IMR-90 (cell line): ENCODE measurements at regions not wholly inside any gene's neighbourhood (a gene's known extent, or its start where the extent isn't known, plus 50 kb on each side); places are given as distances from the start of the nearest gene placed in this dataset.
A peak's percentile ranks its signal among the peaks of the same experiment; 100 is the strongest.

Experiments used
- ATAC-seq: fragments of 200-7000 bp; cut with Tn5 transposase; 2 replicates; pipeline ENCODE4 v1.9.1; 2020; ENCODE audit warnings: low read depth, mild to moderate bottlenecking, moderate library complexity
- BruUV-seq: library from RNA; stranded (reverse); fragments of 400-500 nt; replicated peaks from 2 replicates; lab custom pipeline; 2021; lab: Mats Ljungman, UMichigan
- CTCF ChIA-PET: fragments of 300-600 bp; formaldehyde crosslinking; extraction: SDS; loops from one replicate; lab custom pipeline; 2021; ENCODE audit warnings: antibody characterized with exemption; lab: Yijun Ruan, JAX
- POLR2A ChIA-PET: fragments of 300-600 bp; sonication (Branson Sonifier 250); formaldehyde crosslinking; loops from one replicate; lab custom pipeline; 2022; ENCODE audit warnings: antibody characterized with exemption; ENCODE audit not compliant: unreplicated experiment; lab: Charles Lee
- DNase-seq: peaks from one replicate; pipeline ENCODE4 v3.0.0; 2013
- H2AFZ ChIP-seq: replicated peaks from 2 replicates; pipeline ENCODE3; 2013; ENCODE audit warnings: low read length, mild to moderate bottlenecking; ENCODE audit not compliant: poor library complexity
- H2AK5ac ChIP-seq: 2 replicates; pipeline ENCODE4 v1.6.1; 2013; ENCODE audit warnings: low read depth, low read length, inconsistent platforms
- H2AK9ac ChIP-seq: replicated peaks from 2 replicates; pipeline ENCODE3; 2013; ENCODE audit warnings: mild to moderate bottlenecking, low read depth, low read length, moderate library complexity; ENCODE audit not compliant: poor library complexity
- H2BK120ac ChIP-seq: 2 replicates; pipeline ENCODE4 v1.6.1; 2013; ENCODE audit warnings: low read depth, low read length, inconsistent platforms
- H2BK15ac ChIP-seq: 3 replicates; pipeline ENCODE4 v1.6.1; 2013; ENCODE audit warnings: low read depth, low read length, inconsistent platforms
- H2BK20ac ChIP-seq: 2 replicates; pipeline ENCODE4 v1.6.1; 2013; ENCODE audit warnings: low read depth, mild to moderate bottlenecking, inconsistent platforms, low read length, moderate library complexity
- H2BK5ac ChIP-seq: 2 replicates; pipeline ENCODE4 v1.6.1; 2013; ENCODE audit warnings: mild to moderate bottlenecking, low read depth, low read length, inconsistent platforms; ENCODE audit not compliant: poor library complexity, severe bottlenecking
- H3K14ac ChIP-seq: replicated peaks from 2 replicates; pipeline ENCODE4 v1.6.1; 2013; ENCODE audit warnings: low read depth, low read length, inconsistent platforms
- H3K18ac ChIP-seq: 2 replicates; pipeline ENCODE4 v1.6.1; 2013; ENCODE audit warnings: low read depth, low read length, control low read depth
- H3K23ac ChIP-seq: 2 replicates; pipeline ENCODE4 v1.6.1; 2013; ENCODE audit warnings: low read depth, low read length, inconsistent platforms
- H3K27ac ChIP-seq: 2 replicates; pipeline ENCODE4 v1.5.1; 2013; ENCODE audit warnings: mild to moderate bottlenecking, control low read depth, low read length; ENCODE audit not compliant: insufficient read depth
- H3K27me3 ChIP-seq: 2 replicates; pipeline ENCODE4 v1.6.1; 2013; ENCODE audit warnings: low read length; ENCODE audit not compliant: control insufficient read depth, insufficient read depth
- H3K36me3 ChIP-seq: 2 replicates; pipeline ENCODE4 v1.6.1; 2013; ENCODE audit warnings: low read length, mixed read lengths; ENCODE audit not compliant: control insufficient read depth, insufficient read depth
- H3K4ac ChIP-seq: 2 replicates; pipeline ENCODE4 v1.6.1; 2013; ENCODE audit warnings: low read depth, low read length, inconsistent platforms
- H3K4me1 ChIP-seq: 2 replicates; pipeline ENCODE4 v1.6.1; 2013; ENCODE audit warnings: low read length, mixed read lengths; ENCODE audit not compliant: control insufficient read depth, insufficient read depth
- H3K4me2 ChIP-seq: 2 replicates; pipeline ENCODE4 v1.6.1; 2013; ENCODE audit warnings: low read depth, mild to moderate bottlenecking, control low read depth, low read length, moderate library complexity
- H3K4me3 ChIP-seq: 2 replicates; pipeline ENCODE4 v1.5.1; 2013; ENCODE audit warnings: low read depth, mild to moderate bottlenecking, control low read depth, low read length, moderate library complexity; ENCODE audit not compliant: insufficient read depth
- H3K56ac ChIP-seq: 2 replicates; pipeline ENCODE4 v1.6.1; 2013; ENCODE audit warnings: low read length, inconsistent platforms; ENCODE audit not compliant: insufficient read depth; ENCODE audit errors: extremely low read depth
- H3K79me1 ChIP-seq, 2 experiments: 2 replicates each; pipeline ENCODE4 v1.6.1; 2013; ENCODE audit warnings: low read length in 2 of 2, inconsistent platforms in 1 of 2, low read depth in 1 of 2
- H3K9ac ChIP-seq: 2 replicates; pipeline ENCODE4 v1.6.1; 2013; ENCODE audit warnings: low read depth, low read length, control low read depth
- H3K9me1 ChIP-seq: 2 replicates; pipeline ENCODE4 v1.6.1; 2013; ENCODE audit warnings: low read length, inconsistent platforms; ENCODE audit not compliant: insufficient read depth
- H3K9me3 ChIP-seq: 2 replicates; pipeline ENCODE4 v1.6.1; 2013; ENCODE audit warnings: low read length; ENCODE audit not compliant: control insufficient read depth, insufficient read depth
- H4K20me1 ChIP-seq: 2 replicates; pipeline ENCODE4 v1.6.1; 2013; ENCODE audit warnings: low read length, inconsistent platforms; ENCODE audit not compliant: insufficient read depth
- H4K5ac ChIP-seq: 2 replicates; pipeline ENCODE4 v1.6.1; 2013; ENCODE audit warnings: mild to moderate bottlenecking, low read depth, low read length, control low read depth
- H4K8ac ChIP-seq, 2 experiments: 2 replicates each; pipeline ENCODE4 v1.6.1; 2013; ENCODE audit warnings: low read depth in 2 of 2, low read length in 2 of 2, control low read depth in 1 of 2, inconsistent platforms in 1 of 2
- H4K91ac ChIP-seq: 2 replicates; pipeline ENCODE4 v1.6.1; 2013; ENCODE audit warnings: low read depth, low read length, inconsistent platforms; ENCODE audit not compliant: insufficient read depth
- CEBPB ChIP-seq: IDR thresholded peaks from 2 replicates; pipeline ENCODE4 v1.6.1; 2012; ENCODE audit warnings: low read depth, low read length, improper control_type of control experiment
- RCOR1 ChIP-seq: IDR thresholded peaks from 2 replicates; pipeline ENCODE4 v1.6.1; 2012; ENCODE audit warnings: mild to moderate bottlenecking, low read length, improper control_type of control experiment; ENCODE audit not compliant: insufficient replicate concordance
- WGBS, 2 experiments: methylation state at CpG; one replicate each; pipeline versions ENCODE4 v1.1.5 to v1.1.7; 2013; ENCODE audit warnings: missing lambda C conversion rate in 2 of 2; ENCODE audit not compliant: insufficient read length in 1 of 2; ENCODE audit errors: extremely low coverage in 2 of 2; 5-methylcytosine and 5-hydroxymethylcytosine counted together
- dilution Hi-C: fragments of 300-500 bp; cut with HindIII; formaldehyde crosslinking; loops from one replicate; pipeline ENCODE4 v1.14.3; 2018; ENCODE audit warnings: low sequenced_read_pairs; ENCODE audit not compliant: unreplicated experiment
- in situ Hi-C: fragments of 300-500 bp; cut with MboI; formaldehyde crosslinking; loops from 3 replicates; pipeline ENCODE4 v1.14.3; 2019; ENCODE audit warnings: low sequenced_read_pairs, inconsistent platforms, mixed read lengths
- intact Hi-C: fragments of 100-400 bp; cut with micrococcal nuclease; formaldehyde crosslinking; loops from 2 replicates; pipeline ENCODE4 v1.10.0; 2022

DNA sequence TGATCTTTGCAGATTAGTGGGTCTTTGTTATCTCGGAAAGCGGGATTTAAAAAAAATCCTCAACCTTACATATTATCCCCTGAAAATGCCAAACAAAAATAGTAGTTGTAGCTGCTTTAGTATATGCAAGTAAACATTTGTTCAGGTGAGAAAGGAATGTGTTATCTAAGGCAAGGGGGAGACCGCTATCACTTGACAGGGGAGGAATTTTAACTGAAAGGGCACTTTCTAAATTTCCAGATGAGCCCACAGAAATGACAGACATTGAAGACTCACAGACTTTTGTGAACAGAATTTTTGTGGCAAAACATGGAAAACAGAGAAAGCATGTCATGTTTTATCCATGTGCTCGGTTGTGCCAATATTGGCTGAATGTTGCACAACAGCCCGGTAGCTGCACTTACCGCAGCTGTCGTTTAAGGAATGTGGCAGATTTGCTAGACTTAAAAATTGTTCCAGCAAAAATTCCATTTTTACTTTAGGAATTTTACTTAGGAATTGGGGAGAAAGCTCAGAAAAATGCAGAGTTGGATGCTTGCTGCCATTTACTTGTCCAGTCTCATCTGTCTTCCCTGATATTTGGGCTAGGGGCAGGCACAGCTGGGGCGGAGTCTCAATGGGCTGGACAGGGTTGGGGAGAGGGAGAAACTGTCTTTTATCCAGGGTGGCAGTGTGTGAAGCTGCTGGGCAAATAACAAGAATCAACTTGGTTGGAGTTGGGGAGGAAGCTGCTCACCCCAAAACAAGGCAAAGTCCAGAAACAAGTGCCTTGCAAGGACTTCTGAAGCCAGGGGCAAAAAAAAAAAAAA is 94.6 kb upstream of the RPS6KA3 start:
- ChIA-PET POLR2A (no interaction called here), CTCF (no interaction called here)
- H3K36me3 ChIP-seq = no peaks in the 10 kb centered on the region
- peak overlapping the region; percentile 64 for H3K4me2 ChIP-seq
- no peak overlapping the region for H2AK9ac ChIP-seq
- peak overlapping the region; percentile 47; the same call in 1 of the 2 replicates for H2BK20ac ChIP-seq
- no peak overlapping the region for H3K23ac ChIP-seq
- H4K5ac ChIP-seq = peak overlapping the region; percentile 26; the same call in 1 of the 2 replicates
- in situ Hi-C loops = no loop called here
- no peaks in the 10 kb centered on the region for H4K20me1 ChIP-seq
- ATAC-seq (peak; percentile 36), DNase-seq (peak; percentile 53)
- no peaks in the 10 kb centered on the region for H3K79me1 ChIP-seq
- H3K27me3 ChIP-seq = no peaks in the 10 kb centered on the region
- no peak overlapping the region for H3K4me3 ChIP-seq
- no peaks in the 10 kb centered on the region for H3K9me3 ChIP-seq
- peak overlapping the region; percentile 49 for H3K18ac ChIP-seq
- peak overlapping the region; percentile 45; the same call in 1 of the 2 replicates for H4K91ac ChIP-seq
- intact Hi-C loops = loop anchor here (1.0 kb wide), 1 partner anchor 96 kb away; no protein-coding TSS in a partner anchor
- H3K14ac ChIP-seq = 0 out of 2 replicates have a peak overlapping the region, but pooled peaks have one; percentile 20
- H2BK5ac ChIP-seq = peak overlapping the region; percentile 77
- H2AFZ ChIP-seq = no peak overlapping the region
- no TSS peak for BruUV-seq
- H3K4me1 ChIP-seq = peaks cover 6% of the 10 kb centered on the region
- no peak overlapping the region; a peak in 2 of 4 replicates for H4K8ac ChIP-seq
- H2AK5ac ChIP-seq = no peak overlapping the region
- H2BK120ac ChIP-seq = no peak overlapping the region
- dilution Hi-C loops = no loop called here
- no peak overlapping the region for H2BK15ac ChIP-seq
- peak overlapping the region; percentile 89; the same call in 1 of the 2 replicates for H3K27ac ChIP-seq
- peak; percentile 94 for TF ChIP-seq CEBPB
- TF ChIP-seq RCOR1 = no peak
- peak overlapping the region; percentile 48; the same call in 1 of the 2 replicates for H3K4ac ChIP-seq
- 0 out of 2 replicates have a peak overlapping the region, but pooled peaks have one; percentile 19 for H3K9ac ChIP-seq
- H3K56ac ChIP-seq = no peak overlapping the region
- peaks cover 6% of the 10 kb centered on the region for H3K9me1 ChIP-seq
- WGBS, 2 experiments = 55% methylated on average over 2 of the region's 8 CpGs; no CpG with 5 or more reads in 1 of the 2 experiments
